Activated CD4-positive, alpha-beta T cell treated with anti-CD3 and anti-CD28 coated beads, Interleukin-2, amount 10 ng/mL, durations not matched to agents 24 days and 14 days (primary cell): ENCODE measurements at regions not wholly inside any gene's neighbourhood (a gene's known extent, or its start where the extent isn't known, plus 50 kb on each side); places are given as distances from the start of the nearest gene placed in this dataset.

Experiments used
- DNase-seq: peaks from one replicate; pipeline ENCODE4 v3.0.0; 2022
- H3K27ac Mint-ChIP-seq: one replicate; pipeline ENCODE4 v1.8.0; 2022; ENCODE audit warnings: mild to moderate bottlenecking, mixed read lengths
- H3K27me3 Mint-ChIP-seq: one replicate; pipeline ENCODE4 v1.8.0; 2022; ENCODE audit warnings: mixed read lengths
- H3K36me3 Mint-ChIP-seq: one replicate; pipeline ENCODE4 v1.8.0; 2022; ENCODE audit warnings: low read depth, mild to moderate bottlenecking, mixed read lengths
- H3K4me1 Mint-ChIP-seq: one replicate; pipeline ENCODE4 v1.8.0; 2021; ENCODE audit warnings: mixed read lengths
- H3K4me3 Mint-ChIP-seq: one replicate; pipeline ENCODE4 v1.8.0; 2022; ENCODE audit warnings: mild to moderate bottlenecking, moderate library complexity, mixed read lengths
- H3K9me3 Mint-ChIP-seq: one replicate; pipeline ENCODE4 v1.8.0; 2021; ENCODE audit warnings: mixed read lengths
- intact Hi-C: fragments of 100-400 bp; cut with micrococcal nuclease; formaldehyde crosslinking; loops from one replicate; pipeline ENCODE4 v1.15.1; 2023

DNA sequence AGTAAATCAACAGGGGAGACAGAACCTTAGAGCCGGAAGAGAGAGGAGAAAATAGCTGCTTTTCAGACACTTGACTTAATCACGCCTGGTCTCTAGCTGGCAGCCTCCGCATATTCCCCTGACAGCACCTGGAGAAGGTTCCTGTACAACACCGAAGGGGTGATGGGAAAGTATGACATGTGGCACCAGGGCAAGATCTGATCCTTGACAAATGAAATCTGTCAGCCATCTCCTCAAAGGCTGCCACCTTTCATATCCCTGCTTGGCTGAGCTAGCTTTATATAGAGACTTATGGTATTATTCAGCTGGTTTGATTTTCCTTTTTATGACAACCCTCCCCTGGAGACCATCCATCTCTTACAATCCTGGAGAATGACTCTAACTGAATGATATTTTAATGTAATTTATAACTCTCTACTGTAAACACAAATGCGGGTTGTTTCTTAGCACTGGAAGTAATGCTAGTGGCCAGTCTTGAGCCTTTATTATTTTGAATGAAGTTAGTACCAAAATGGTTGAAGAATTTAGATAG, 1205.3 kb upstream of the CDH8 start:
- Mint-ChIP-seq H3K4me3 (no peak overlapping the region), H3K9me3 (peaks cover 9% of the 10 kb centered on the region), H3K36me3 (no peaks in the 10 kb centered on the region), H3K27me3 (no peaks in the 10 kb centered on the region), H3K4me1 (no peaks in the 10 kb centered on the region), H3K27ac (no peak overlapping the region)
- no peak for DNase-seq
- intact Hi-C loops = no loop called here

DNA sequence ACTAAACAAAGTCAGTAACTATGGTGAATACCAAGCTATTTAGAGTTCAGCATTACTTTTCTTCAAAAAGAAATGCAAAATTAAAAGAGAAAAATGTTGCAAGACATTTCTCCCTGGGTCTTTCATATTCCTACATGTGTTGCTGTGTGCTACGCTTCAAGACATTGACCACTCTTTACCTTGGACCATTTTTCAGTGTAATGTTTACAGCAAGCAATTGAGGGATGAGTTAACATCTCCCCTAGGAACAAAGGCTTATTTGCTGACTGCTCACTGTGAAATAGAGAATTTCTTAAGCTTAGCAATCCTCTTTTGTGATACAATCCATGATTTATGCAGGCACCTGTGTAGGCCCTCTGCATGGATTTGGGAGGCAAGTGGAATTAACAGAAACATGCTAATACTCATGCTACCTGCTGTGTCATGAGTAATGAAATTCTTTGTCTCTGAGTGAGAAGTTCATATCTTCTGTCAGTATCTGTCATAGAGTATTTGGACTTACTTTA, 1202.9 kb upstream of the CDH8 start:
- H3K36me3 Mint-ChIP-seq = no peaks in the 10 kb centered on the region
- H3K4me1 Mint-ChIP-seq = no peaks in the 10 kb centered on the region
- DNase-seq = no peak
- H3K27me3 Mint-ChIP-seq = no peaks in the 10 kb centered on the region
- no peak overlapping the region for H3K4me3 Mint-ChIP-seq
- no peak overlapping the region for H3K27ac Mint-ChIP-seq
- H3K9me3 Mint-ChIP-seq = peaks cover 13% of the 10 kb centered on the region
- intact Hi-C loops = no loop called here

DNA sequence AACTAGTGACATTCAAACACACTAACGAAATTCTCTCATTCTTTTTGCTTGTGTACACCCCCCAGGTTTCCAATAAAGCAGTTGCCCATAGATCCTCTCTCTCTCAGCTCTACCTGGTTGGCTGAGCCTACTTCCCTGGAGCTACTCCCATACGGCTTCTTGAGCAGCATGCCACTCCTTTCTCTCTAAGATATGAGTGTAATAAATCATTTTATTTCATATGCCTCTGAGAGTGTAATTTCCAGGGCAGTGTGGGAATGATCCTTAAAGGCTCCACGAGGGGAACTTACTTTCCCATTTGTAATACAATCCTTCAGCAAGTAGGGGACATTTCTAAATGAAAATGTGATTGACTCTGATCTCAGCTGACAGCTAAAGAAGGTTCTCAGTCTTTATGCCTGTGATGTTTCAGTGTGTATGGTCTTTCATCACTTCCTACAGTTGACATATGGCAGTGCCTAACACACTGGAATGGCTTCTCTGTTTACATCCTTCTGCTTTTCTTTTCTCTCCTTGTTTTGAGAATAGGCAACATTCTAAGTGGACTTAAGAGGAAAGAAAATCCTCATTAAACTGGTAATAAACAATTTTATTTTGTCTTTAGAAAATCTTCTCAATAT, 1194.3 kb upstream of the CDH8 start:
- Mint-ChIP-seq H3K27ac (no peak overlapping the region), H3K4me3 (no peak overlapping the region), H3K36me3 (no peaks in the 10 kb centered on the region), H3K9me3 (peaks cover 12% of the 10 kb centered on the region), H3K27me3 (no peaks in the 10 kb centered on the region), H3K4me1 (no peaks in the 10 kb centered on the region)
- no peak for DNase-seq
- intact Hi-C loops = no loop called here

DNA sequence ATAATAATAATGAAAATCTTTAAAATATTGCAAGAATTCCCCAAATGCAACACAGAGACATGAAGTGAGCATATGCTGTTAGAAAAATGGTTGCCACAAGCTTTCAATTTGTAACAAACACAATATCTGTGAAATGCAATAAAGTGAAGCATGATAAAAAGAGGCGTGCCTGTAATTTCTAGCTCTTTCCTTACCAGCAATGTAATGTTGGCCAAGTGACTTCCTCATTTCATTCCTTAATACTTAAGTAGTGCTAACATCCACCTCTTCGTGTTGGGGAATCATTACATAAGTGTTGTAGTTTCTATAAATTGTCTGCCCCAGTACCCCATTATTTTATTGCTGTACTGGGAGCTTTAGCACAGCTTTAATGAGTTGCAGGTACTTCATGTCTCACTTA, 1192.0 kb upstream of the CDH8 start:
- Mint-ChIP-seq H3K27ac (no peak overlapping the region), H3K4me3 (no peak overlapping the region), H3K9me3 (peaks cover 16% of the 10 kb centered on the region), H3K27me3 (no peaks in the 10 kb centered on the region), H3K36me3 (no peaks in the 10 kb centered on the region), H3K4me1 (no peaks in the 10 kb centered on the region)
- DNase-seq = no peak
- intact Hi-C loops = no loop called here

DNA sequence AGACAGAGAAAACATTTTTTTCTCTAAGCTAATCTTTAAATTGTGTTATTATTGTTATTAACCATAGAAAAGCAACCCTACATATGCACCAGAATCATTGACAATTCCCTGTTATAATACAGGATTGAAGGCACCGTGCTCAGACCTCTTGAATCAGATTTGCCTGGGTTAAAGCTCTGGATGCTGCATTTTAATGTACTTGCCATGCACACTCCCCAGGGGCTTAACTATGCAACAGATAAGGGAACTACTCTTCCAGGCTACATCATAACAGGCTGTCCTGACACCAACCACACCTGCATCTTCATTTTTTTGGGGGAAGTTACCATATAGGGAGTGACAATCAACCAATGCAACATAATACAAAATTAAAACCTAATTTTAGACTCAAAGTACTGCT, 1187.6 kb upstream of the CDH8 start:
- no peak for DNase-seq
- Mint-ChIP-seq H3K4me3 (no peak overlapping the region), H3K9me3 (peaks cover 20% of the 10 kb centered on the region), H3K36me3 (no peaks in the 10 kb centered on the region), H3K27ac (no peak overlapping the region), H3K4me1 (no peaks in the 10 kb centered on the region), H3K27me3 (no peaks in the 10 kb centered on the region)
- intact Hi-C loops = no loop called here

DNA sequence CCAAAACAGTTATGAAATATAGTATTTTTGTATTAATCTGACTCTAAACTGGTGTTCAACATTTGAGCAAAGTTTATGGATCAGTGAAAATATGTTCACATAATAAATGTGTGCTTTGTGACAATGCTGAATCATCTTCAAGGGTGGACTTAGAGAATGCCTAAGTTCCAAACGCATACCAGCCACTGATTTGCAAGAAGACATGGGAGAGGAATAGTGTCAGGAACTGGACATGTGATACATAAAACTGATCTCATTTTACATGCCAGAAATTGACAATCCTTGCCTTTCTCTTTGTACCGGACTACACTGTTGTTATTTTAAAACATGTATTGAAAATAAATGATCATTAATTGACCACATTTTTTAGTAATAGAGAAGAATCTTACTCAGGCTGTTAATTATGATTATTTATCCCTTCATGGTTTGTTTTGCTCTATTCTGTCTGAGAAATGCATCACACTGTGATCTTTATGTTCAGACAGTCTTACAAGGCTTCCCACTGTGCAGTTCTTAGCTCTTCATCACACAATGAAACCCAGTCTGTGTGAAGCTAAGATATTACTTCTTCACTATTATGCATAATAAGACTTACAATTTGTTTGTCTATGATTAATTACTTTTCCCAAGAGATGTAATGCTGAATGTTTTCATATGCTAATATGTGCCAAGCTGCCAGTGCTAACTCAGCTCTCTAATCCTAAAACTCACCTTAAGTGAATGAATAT, 1180.6 kb upstream of the CDH8 start:
- Mint-ChIP-seq H3K27me3 (no peaks in the 10 kb centered on the region), H3K9me3 (peaks cover 4% of the 10 kb centered on the region), H3K27ac (no peak overlapping the region), H3K36me3 (no peaks in the 10 kb centered on the region), H3K4me3 (no peak overlapping the region), H3K4me1 (no peaks in the 10 kb centered on the region)
- intact Hi-C loops = no loop called here
- no peak for DNase-seq

DNA sequence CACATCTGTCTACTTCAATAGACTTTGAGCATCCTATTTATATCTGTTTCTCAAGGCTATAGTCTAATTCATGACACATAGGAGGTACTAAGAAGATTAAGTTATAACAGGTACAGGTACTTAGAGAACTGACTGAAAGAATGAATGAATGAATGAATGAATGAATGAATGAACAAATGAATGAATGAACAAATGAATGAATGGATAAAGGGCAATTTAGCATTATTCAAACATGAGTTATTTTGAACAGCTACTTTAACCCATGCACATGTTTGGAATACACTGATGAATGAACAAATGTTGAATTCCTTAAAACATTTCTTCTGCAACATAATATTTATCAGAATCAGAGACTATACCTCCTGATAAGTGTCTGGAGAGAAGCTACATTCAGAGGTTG, 1165.6 kb upstream of the CDH8 start:
- no peak for DNase-seq
- H3K4me1 Mint-ChIP-seq = no peaks in the 10 kb centered on the region

DNA sequence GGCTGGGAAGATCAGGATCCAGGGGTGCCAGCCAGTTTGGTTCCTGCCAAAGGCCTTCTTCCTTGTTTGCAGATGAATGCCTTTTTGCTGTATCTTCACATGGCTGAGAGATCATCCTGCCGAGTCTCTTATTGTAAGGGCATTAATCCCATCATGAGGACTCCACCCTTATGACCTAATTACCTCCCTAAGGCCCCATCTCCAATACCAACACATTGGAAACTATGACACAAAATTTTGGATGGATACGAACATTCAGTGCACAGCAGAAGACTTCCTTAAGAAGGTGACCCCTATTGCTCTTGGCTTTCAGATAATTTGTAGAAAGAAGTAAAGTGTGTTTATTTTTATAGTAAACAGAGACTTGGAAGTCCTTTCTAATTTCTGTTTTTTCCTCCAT, 1164.7 kb upstream of the CDH8 start:
- H3K27me3 Mint-ChIP-seq = no peaks in the 10 kb centered on the region
- H3K4me3 Mint-ChIP-seq = no peak overlapping the region
- H3K27ac Mint-ChIP-seq = no peak overlapping the region
- no peak for DNase-seq
- no peaks in the 10 kb centered on the region for H3K36me3 Mint-ChIP-seq
- intact Hi-C loops = no loop called here
- peaks cover 11% of the 10 kb centered on the region for H3K9me3 Mint-ChIP-seq
- H3K4me1 Mint-ChIP-seq = no peaks in the 10 kb centered on the region

More for the DNA sequence above, 1165.6 kb upstream of the CDH8 start:
- Mint-ChIP-seq H3K9me3 (peaks cover 11% of the 10 kb centered on the region), H3K36me3 (no peaks in the 10 kb centered on the region), H3K27ac (no peak overlapping the region), H3K27me3 (no peaks in the 10 kb centered on the region), H3K4me3 (no peak overlapping the region)
- intact Hi-C loops = no loop called here

DNA sequence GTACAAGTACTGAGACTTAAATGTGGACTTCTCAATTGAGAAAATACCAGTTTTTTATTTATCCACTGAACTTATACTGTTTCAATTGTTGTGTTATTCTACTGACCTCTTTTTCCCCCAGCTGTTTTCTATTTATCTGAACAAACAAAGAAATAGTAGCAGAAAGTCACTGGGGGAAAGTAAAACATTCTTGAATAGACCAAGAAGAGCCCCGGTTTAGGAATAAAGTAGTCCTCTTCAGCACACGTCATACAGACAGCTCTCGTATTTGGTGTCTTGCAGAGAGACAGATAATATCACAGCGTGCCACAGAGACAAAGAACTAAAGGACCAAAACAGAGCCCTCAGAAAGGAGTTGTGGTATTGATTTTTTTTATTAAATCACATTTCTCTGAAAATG, 1159.1 kb upstream of the CDH8 start:
- H3K27ac Mint-ChIP-seq = no peak overlapping the region
- no peaks in the 10 kb centered on the region for H3K4me1 Mint-ChIP-seq
- H3K4me3 Mint-ChIP-seq = no peak overlapping the region
- no peaks in the 10 kb centered on the region for H3K27me3 Mint-ChIP-seq
- intact Hi-C loops = no loop called here
- no peak for DNase-seq
- peaks cover 16% of the 10 kb centered on the region for H3K9me3 Mint-ChIP-seq
- H3K36me3 Mint-ChIP-seq = no peaks in the 10 kb centered on the region

DNA sequence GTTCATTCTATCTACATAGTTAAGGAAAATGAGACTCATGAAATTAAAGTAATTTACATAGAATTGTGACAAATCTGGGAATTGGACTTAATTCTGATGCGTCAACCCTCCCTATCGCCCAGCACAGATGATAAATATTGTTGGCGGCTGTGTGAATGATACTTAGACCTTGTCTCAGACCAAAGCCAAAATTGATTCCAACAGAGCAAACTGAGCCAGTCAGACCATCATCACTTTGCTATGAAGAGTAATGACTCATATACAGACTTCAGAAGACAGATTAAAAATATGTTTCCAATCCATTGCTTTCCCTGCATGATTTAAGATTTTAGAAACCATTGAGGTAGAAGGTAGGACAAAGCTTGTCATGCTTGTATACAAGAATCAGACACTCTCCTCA, 1156.7 kb upstream of the CDH8 start:
- Mint-ChIP-seq H3K27ac (no peak overlapping the region), H3K4me1 (no peaks in the 10 kb centered on the region), H3K27me3 (no peaks in the 10 kb centered on the region), H3K9me3 (peaks cover 12% of the 10 kb centered on the region), H3K4me3 (no peak overlapping the region), H3K36me3 (no peaks in the 10 kb centered on the region)
- no peak for DNase-seq
- intact Hi-C loops = no loop called here

DNA sequence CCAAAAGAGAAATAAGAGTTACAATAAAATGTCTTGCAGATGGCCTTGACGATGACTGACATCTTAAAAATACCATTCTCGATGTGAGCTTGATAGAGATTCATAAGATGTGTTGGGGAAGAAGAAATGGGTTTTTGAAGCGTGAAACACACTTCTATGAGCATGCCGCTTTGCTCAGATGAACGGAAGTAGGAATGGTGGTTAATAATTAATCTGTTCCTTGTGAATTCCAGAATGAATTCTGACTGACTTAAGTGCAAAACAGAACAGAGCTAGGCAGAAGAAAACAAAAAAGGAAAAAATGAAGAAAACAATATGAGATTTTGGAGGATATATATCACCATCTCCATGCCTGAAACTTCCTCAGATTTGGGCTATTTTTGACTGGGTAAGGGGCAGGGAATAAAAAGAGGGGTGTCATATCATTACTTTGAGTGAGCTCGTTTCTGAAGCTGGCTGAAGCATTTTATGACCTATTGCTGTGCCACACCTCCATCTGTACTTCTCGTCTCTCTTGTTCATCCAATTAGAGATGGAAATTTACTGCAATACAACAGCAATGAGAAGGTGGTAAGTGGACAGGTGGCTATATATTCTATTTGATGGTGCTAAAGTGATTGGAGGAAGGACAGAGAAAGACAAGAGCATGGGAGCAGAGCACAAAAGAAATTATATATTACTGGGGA, 1152.0 kb upstream of the CDH8 start:
- intact Hi-C loops = no loop called here
- H3K36me3 Mint-ChIP-seq = no peaks in the 10 kb centered on the region
- H3K27ac Mint-ChIP-seq = no peak overlapping the region
- no peaks in the 10 kb centered on the region for H3K27me3 Mint-ChIP-seq
- H3K4me1 Mint-ChIP-seq = no peaks in the 10 kb centered on the region
- no peak for DNase-seq
- no peak overlapping the region for H3K4me3 Mint-ChIP-seq
- H3K9me3 Mint-ChIP-seq = peaks cover 12% of the 10 kb centered on the region

DNA sequence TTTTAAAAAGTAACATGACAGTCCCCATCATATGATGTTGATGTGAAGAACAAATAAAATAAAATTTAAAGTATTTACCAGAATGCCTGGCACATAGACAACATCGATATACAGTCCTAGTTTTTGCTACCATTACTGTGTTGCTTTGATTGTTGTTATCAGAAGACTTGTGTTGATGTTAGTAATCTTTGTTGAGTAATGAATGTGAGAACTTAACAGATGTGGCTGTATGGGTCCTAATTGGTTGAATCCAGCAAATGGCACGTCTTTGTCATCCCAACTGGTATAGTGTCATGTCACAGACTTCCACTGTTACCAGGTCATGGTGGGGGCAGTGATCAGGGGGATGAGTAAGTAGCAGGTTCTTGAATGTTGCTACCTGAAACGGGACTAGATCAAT, 1151.4 kb upstream of the CDH8 start:
- no peaks in the 10 kb centered on the region for H3K27me3 Mint-ChIP-seq
- DNase-seq = no peak
- H3K36me3 Mint-ChIP-seq = no peaks in the 10 kb centered on the region
- H3K4me3 Mint-ChIP-seq = no peak overlapping the region
- intact Hi-C loops = no loop called here
- H3K4me1 Mint-ChIP-seq = no peaks in the 10 kb centered on the region
- H3K27ac Mint-ChIP-seq = no peak overlapping the region
- H3K9me3 Mint-ChIP-seq = peaks cover 17% of the 10 kb centered on the region

DNA sequence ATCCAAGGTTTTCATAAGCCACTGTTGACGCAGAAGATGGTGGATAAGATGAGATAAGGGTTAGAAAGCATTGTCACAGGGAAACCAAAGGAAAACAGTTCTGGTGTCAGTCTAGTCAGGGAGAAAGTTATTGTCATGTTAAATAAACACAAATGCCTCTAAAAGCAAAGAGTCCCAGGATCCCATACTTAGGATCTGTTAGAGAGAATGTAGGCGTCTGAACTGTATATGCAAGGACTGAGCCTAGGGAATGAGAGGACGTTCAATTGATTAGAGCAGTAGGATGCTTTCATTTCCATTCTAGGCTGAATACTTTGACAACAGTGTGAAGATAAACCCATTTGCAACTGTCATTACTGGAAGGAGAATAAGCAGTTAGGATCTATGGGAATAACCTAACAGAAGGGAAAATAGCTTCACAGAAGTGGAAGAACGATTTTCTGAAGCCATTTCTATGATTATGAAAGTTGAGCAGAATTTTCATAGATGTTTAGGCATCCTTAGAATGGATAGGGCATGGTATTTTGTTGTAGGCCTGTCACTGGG, 1149.1 kb upstream of the CDH8 start:
- Mint-ChIP-seq H3K9me3 (peaks cover 21% of the 10 kb centered on the region), H3K4me3 (no peak overlapping the region), H3K4me1 (no peaks in the 10 kb centered on the region), H3K27ac (no peak overlapping the region), H3K36me3 (no peaks in the 10 kb centered on the region), H3K27me3 (no peaks in the 10 kb centered on the region)
- intact Hi-C loops = no loop called here
- DNase-seq = no peak

DNA sequence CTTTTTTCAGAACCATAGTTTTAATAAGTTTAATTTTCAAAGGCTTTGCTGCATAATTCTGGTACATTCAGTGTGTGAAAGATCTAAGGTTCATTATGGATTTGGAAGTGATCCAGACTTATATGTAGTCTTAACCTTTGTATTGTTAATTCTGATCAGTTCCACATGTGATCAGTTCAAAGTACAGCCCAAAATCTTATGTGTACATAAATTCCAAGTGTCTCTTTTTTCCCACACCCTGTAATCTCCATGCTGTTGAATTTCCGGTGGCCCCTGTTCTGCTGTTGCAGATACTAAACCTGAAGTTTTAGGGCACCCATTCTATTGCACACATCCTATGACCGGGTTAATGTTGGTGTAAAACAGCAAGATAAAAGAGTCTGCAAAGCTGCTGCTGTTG, 1147.5 kb upstream of the CDH8 start:
- DNase-seq = no peak
- H3K27ac Mint-ChIP-seq = no peak overlapping the region
- no peaks in the 10 kb centered on the region for H3K4me1 Mint-ChIP-seq
- H3K9me3 Mint-ChIP-seq = peaks cover 22% of the 10 kb centered on the region
- intact Hi-C loops = no loop called here
- no peak overlapping the region for H3K4me3 Mint-ChIP-seq
- H3K36me3 Mint-ChIP-seq = no peaks in the 10 kb centered on the region
- no peaks in the 10 kb centered on the region for H3K27me3 Mint-ChIP-seq
